ENCODE measurements at regions not wholly inside any gene's neighbourhood (a gene's known extent, or its start where the extent isn't known, plus 50 kb on each side); places are given as distances from the start of the nearest gene placed in this dataset.

DNA sequence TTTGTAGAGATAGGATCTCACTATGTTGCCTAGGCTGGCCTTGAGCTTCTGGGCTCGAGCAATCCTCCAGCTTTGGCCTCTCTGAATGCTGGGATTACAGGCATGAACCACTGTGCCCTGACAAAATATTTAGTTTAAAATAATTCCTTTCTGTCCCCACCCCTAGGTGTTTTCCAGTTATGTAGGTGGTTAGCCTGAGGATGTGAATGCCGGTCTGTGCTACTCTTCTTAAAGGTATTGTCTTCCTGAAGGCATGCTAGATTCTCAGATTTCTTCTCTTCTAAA, 56.7 kb upstream of the BASP1 start:
- TF ChIP-seq CTCF (IDR thresholded peaks at IDR 0.05; ENCODE audit: low read depth, low read length), result no peak
- TF ChIP-seq POLR2A (IDR thresholded peaks at IDR 0.05; ENCODE audit: extremely low read depth, insufficient read length), result no peak
- TF ChIP-seq MYC (IDR thresholded peaks at IDR 0.05; ENCODE audit: low read depth, low read length), result no peak

All from NB4 (cell line).